K562 (cell line): ENCODE measurements at regions not wholly inside any gene's neighbourhood (a gene's known extent, or its start where the extent isn't known, plus 50 kb on each side); places are given as distances from the start of the nearest gene placed in this dataset.

Experiments
- ATAC-seq: fragments of 200-7000 bp; cut with Tn5 transposase; 3 replicates; pipeline ENCODE4 v1.9.1; 2020; ENCODE audit warnings: moderate library complexity
- BruUV-seq: library from RNA; stranded (reverse); fragments of 400-500 nt; replicated peaks from 2 replicates; lab custom pipeline; 2021; lab: Mats Ljungman, UMichigan
- CTCF ChIA-PET: fragments of 300-600 bp; formaldehyde crosslinking; extraction: SDS; loops from one replicate; lab custom pipeline; 2021; ENCODE audit warnings: low intra/inter-chr PET ratio; lab: Yijun Ruan, JAX
- POLR2A ChIA-PET: fragments of 300-600, 350-650 bp; sonication (Branson Sonifier 250); formaldehyde crosslinking; extraction: SDS; loops from one replicate; lab custom pipeline; 2021; ENCODE audit warnings: antibody characterized with exemption, inconsistent platforms; lab: Yijun Ruan, JAX
- DNase-seq, 4 experiments: peaks; one replicate each; pipeline versions ENCODE4 v3.0.0 to v3.0.0-alpha.2; 2011 to 2018; ENCODE audit warnings: low spot score in 3 of 4, mixed read lengths in 3 of 4; ENCODE audit errors: extremely low read depth in 1 of 4
- FAIRE-seq: peaks from 2 replicates; lab custom pipeline; 2011; peaks lifted over from hg19 to GRCh38; lab: Jason Lieb, UNC
- H2AFZ ChIP-seq: 2 replicates; pipeline ENCODE4 v1.6.0; 2011; ENCODE audit warnings: low read depth, low read length, control low read depth, inconsistent platforms
- H3K27ac ChIP-seq: fragments of 200-600 bp; 3 replicates; pipeline ENCODE4 v1.8.0; 2011; ENCODE audit warnings: low read depth, mild to moderate bottlenecking, control low read depth, inconsistent platforms, low read length, moderate library complexity, mixed read lengths; ENCODE audit errors: extremely low read depth
- H3K27me3 ChIP-seq, 2 experiments: fragments of 300-600 bp in 1 of 2; 2 replicates in 1 of 2; 3 replicates in 1 of 2; pipeline versions ENCODE4 v1.6.0 to v1.8.0; 2011; ENCODE audit warnings: inconsistent platforms in 2 of 2, low read length in 2 of 2, mild to moderate bottlenecking in 1 of 2, mixed read lengths in 1 of 2, moderate library complexity in 1 of 2; ENCODE audit not compliant: control insufficient read depth in 2 of 2, insufficient read depth in 2 of 2
- H3K36me3 ChIP-seq: fragments of 300-600 bp; 3 replicates; pipeline ENCODE4 v1.8.0; 2011; ENCODE audit warnings: mild to moderate bottlenecking, low read length, inconsistent platforms; ENCODE audit not compliant: control insufficient read depth, insufficient read depth
- H3K4me1 ChIP-seq, 2 experiments: fragments of 200-600 bp in 1 of 2; replicated peaks in 1 of 2; 2 replicates in 1 of 2; 3 replicates in 1 of 2; pipeline versions ENCODE4 v1.5.1 to v1.8.0; 2011; ENCODE audit warnings: inconsistent platforms in 2 of 2, low read length in 2 of 2, mild to moderate bottlenecking in 1 of 2, mixed read lengths in 1 of 2, moderate library complexity in 1 of 2; ENCODE audit not compliant: control insufficient read depth in 2 of 2, insufficient read depth in 2 of 2
- H3K4me2 ChIP-seq: 2 replicates; pipeline ENCODE4 v1.6.1; 2011; ENCODE audit warnings: low read length, control low read depth, inconsistent platforms, mixed read lengths; ENCODE audit not compliant: insufficient read depth
- H3K4me3 ChIP-seq: fragments of 200-600 bp; sonication (generic), shearing (Covaris generic); 2 replicates; pipeline ENCODE4 v1.5.1; 2016; ENCODE audit warnings: control low read depth, inconsistent platforms
- H3K79me2 ChIP-seq: fragments of 200-600 bp; 3 replicates; pipeline ENCODE4 v1.8.0; 2011; ENCODE audit warnings: low read length, inconsistent platforms; ENCODE audit not compliant: control insufficient read depth, insufficient read depth
- H3K9ac ChIP-seq, 2 experiments: 2 replicates each; pipeline versions ENCODE4 v1.6.0 to v1.6.1; 2011; ENCODE audit warnings: low read depth in 2 of 2, low read length in 2 of 2, control low read depth in 1 of 2, inconsistent platforms in 1 of 2, mild to moderate bottlenecking in 1 of 2, mixed read lengths in 1 of 2; ENCODE audit not compliant: insufficient read depth in 1 of 2
- H3K9me1 ChIP-seq: one replicate; pipeline ENCODE4 v1.6.0; 2011; ENCODE audit warnings: inconsistent platforms, mild to moderate bottlenecking, low read length, moderate library complexity; ENCODE audit not compliant: control insufficient read depth, insufficient read depth
- H3K9me3 ChIP-seq: replicated peaks from 2 replicates; pipeline ENCODE4 v1.5.1; 2011; ENCODE audit warnings: low read depth, low read length, inconsistent platforms; ENCODE audit not compliant: control insufficient read depth, insufficient read depth
- H4K20me1 ChIP-seq: replicated peaks from 2 replicates; pipeline ENCODE4 v1.6.1; 2011; ENCODE audit warnings: low read length, inconsistent platforms, mixed read lengths; ENCODE audit not compliant: control insufficient read depth, insufficient read depth
- GABPB1 ChIP-seq: sonication (generic); formaldehyde crosslinking; IDR thresholded peaks from 2 replicates; pipeline ENCODE4 v1.8.0; 2022; ENCODE audit warnings: mild to moderate bottlenecking, missing genetic modification reagents
- GATA2 ChIP-seq: sonication (generic); formaldehyde crosslinking; IDR thresholded peaks from 2 replicates; pipeline ENCODE4 v1.4.0; 2020; ENCODE audit warnings: mild to moderate bottlenecking, missing genetic modification reagents
- PHB ChIP-seq: fragments of 250-450 bp; sonication (Bioruptor Pico); IDR thresholded peaks from 2 replicates; pipeline ENCODE4 v1.5.0; 2021
- ZZZ3 ChIP-seq: fragments of 450-650 bp; IDR thresholded peaks from 2 replicates; pipeline ENCODE4 v1.6.1; 2016; ENCODE audit warnings: antibody characterized with exemption, mild to moderate bottlenecking, moderate library complexity
- WGBS: fragments of 100-300 bp; shearing (Covaris generic); methylation state at CpG from one replicate; pipeline ENCODE4 v1.1.6; 2016; ENCODE audit warnings: low coverage, mixed read lengths; ENCODE audit not compliant: insufficient coverage; ENCODE audit errors: missing lambda C conversion rate; 5-methylcytosine and 5-hydroxymethylcytosine counted together
- in situ Hi-C: fragments of 300-500 bp; cut with MboI; formaldehyde crosslinking; loops from 4 replicates; pipeline ENCODE4 v1.15.0; 2018; ENCODE audit warnings: inconsistent platforms, mixed read lengths
- intact Hi-C: fragments of 100-400 bp; cut with micrococcal nuclease; formaldehyde crosslinking; loops from 2 replicates; pipeline ENCODE4 v1.14.2; 2022
- TF ChIP-seq, protein P1 (sequence below): fragments of 250-450 bp; sonication (Bioruptor Pico); IDR thresholded peaks from 2 replicates; pipeline ENCODE4 v1.8.0; 2021; ENCODE audit warnings: mild to moderate bottlenecking, moderate library complexity
- TF ChIP-seq, protein P2 (sequence below), 2 experiments: fragments of 150-350 bp in 1 of 2; IDR thresholded peaks; 2 replicates each; pipeline ENCODE4 v1.6.1; 2012 to 2016; ENCODE audit warnings: low read depth in 2 of 2, low read length in 2 of 2, mild to moderate bottlenecking in 1 of 2, moderate library complexity in 1 of 2
- TF ChIP-seq, protein P3 (sequence below): sonication (generic); formaldehyde crosslinking; IDR thresholded peaks from 2 replicates; pipeline ENCODE4 v1.8.1; 2023; ENCODE audit warnings: mild to moderate bottlenecking, missing genetic modification reagents, moderate library complexity
- TF ChIP-seq, protein P4 (sequence below): fragments of 450-650 bp; IDR thresholded peaks from 2 replicates; pipeline ENCODE4 v1.6.1; 2016; ENCODE audit warnings: low read depth, mild to moderate bottlenecking, moderate library complexity

DNA sequence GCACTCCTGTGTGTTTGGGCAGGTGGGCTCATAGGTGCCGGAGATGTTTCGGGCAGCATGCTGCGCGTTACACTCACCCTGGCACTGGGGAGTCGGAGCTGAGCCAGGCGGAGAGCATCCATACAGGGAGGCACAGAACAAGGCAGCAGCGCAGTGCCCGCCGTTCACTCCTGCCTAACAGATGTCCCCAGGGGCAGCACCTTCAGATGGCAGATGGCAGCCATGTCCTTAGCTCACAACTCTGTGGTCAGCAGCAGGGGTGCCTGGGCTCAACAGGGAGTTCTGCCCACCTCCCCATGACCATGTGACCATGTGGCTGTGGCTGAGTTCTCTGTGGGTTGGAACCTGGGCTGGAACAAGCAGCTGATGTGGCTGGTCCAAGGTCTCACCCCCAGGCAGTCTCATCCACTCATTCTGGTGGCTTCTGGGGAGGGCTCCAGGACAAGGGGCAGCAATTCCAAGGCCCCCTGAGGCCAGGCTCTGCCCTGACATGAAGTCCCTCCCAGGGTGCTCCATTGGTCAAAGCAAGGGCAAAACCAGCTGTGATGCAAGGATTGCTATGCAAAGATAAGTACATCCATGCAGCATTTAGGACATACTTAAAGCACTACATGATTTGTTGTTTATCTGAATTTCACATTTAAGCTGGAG, 64.2 kb downstream of the MRPL36 start:
- WGBS = 2% methylated on average over 9 of the region's 9 CpGs
- H3K27me3 ChIP-seq = peaks cover 6 to 37% of the 10 kb centered on the region in 2 experiments; a peak in 4 of 5 replicates
- in situ Hi-C loops (no loop called here), intact Hi-C loops (no loop called here)
- no peaks in the 10 kb centered on the region for H3K36me3 ChIP-seq
- no peaks in the 10 kb centered on the region for H3K4me1 ChIP-seq
- H3K4me2 ChIP-seq = no peak overlapping the region
- POLR2A ChIA-PET = no interaction called here
- no peak overlapping the region for H3K27ac ChIP-seq
- no TSS peak for BruUV-seq
- peaks cover 4% of the 10 kb centered on the region for H3K9me1 ChIP-seq
- ATAC-seq (no peak), FAIRE-seq (no peak), DNase-seq (no peak)
- no peaks in the 10 kb centered on the region for H3K79me2 ChIP-seq
- H2AFZ ChIP-seq = no peak overlapping the region
- no peak overlapping the region for H3K9ac ChIP-seq
- TF ChIP-seq GATA2 (CRISPR knock-in tag) = no peak
- no peak for TF ChIP-seq ZZZ3
- TF ChIP-seq, protein P1, sequence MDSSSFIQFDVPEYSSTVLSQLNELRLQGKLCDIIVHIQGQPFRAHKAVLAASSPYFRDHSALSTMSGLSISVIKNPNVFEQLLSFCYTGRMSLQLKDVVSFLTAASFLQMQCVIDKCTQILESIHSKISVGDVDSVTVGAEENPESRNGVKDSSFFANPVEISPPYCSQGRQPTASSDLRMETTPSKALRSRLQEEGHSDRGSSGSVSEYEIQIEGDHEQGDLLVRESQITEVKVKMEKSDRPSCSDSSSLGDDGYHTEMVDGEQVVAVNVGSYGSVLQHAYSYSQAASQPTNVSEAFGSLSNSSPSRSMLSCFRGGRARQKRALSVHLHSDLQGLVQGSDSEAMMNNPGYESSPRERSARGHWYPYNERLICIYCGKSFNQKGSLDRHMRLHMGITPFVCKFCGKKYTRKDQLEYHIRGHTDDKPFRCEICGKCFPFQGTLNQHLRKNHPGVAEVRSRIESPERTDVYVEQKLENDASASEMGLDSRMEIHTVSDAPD = no peak
- H3K9me3 ChIP-seq = no peaks in the 10 kb centered on the region
- H3K4me3 ChIP-seq = no peak overlapping the region
- CTCF ChIA-PET = no interaction called here
- H4K20me1 ChIP-seq = peaks cover 7% of the 10 kb centered on the region

DNA sequence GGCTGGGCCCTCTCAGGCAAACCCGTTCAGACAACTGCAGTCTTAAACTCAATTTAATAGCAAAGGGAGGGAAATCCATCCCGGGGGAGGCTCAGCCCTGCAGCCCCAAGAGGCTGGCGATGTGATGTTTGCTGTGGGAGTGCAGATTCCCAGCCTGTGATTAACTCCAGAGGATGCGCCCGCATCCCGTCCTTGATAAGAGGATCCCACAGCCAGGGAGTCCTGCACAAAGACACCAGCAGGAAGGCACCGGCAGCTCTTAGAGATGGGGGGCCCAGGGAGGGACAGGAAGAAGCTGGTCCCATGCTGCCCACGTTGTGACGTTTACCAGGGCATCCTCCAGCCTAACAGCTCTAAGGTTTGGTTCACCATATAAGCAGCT, 64.7 kb downstream of the MRPL36 start:
- Histone ChIP-seq H3K4me3 (no peak overlapping the region), H2AFZ (no peak overlapping the region), H3K4me1 (peaks cover 0 to 2% of the 10 kb centered on the region in 2 experiments; a peak in 1 of 5 replicates), H3K79me2 (no peaks in the 10 kb centered on the region), H3K9me3 (no peaks in the 10 kb centered on the region), H3K27ac (no peak overlapping the region), H4K20me1 (peaks cover 12% of the 10 kb centered on the region), H3K4me2 (no peak overlapping the region), H3K9ac (no peak overlapping the region), H3K27me3 (peaks cover 12 to 43% of the 10 kb centered on the region in 2 experiments; a peak in 4 of 5 replicates), H3K36me3 (no peaks in the 10 kb centered on the region), H3K9me1 (peaks cover 4% of the 10 kb centered on the region)
- in situ Hi-C loops (no loop called here), intact Hi-C loops (no loop called here)
- BruUV-seq = no TSS peak
- 2% methylated on average over 8 of the region's 9 CpGs for WGBS
- FAIRE-seq = no peak
- ChIA-PET CTCF (no interaction called here), POLR2A (interaction anchor here (0.6 kb wide), 1 partner anchor 179 kb away, joined by 3 read pairs; no protein-coding TSS in a partner anchor)
- DNase-seq = no peak
- no peak for ATAC-seq
- TF ChIP-seq, protein P2, sequence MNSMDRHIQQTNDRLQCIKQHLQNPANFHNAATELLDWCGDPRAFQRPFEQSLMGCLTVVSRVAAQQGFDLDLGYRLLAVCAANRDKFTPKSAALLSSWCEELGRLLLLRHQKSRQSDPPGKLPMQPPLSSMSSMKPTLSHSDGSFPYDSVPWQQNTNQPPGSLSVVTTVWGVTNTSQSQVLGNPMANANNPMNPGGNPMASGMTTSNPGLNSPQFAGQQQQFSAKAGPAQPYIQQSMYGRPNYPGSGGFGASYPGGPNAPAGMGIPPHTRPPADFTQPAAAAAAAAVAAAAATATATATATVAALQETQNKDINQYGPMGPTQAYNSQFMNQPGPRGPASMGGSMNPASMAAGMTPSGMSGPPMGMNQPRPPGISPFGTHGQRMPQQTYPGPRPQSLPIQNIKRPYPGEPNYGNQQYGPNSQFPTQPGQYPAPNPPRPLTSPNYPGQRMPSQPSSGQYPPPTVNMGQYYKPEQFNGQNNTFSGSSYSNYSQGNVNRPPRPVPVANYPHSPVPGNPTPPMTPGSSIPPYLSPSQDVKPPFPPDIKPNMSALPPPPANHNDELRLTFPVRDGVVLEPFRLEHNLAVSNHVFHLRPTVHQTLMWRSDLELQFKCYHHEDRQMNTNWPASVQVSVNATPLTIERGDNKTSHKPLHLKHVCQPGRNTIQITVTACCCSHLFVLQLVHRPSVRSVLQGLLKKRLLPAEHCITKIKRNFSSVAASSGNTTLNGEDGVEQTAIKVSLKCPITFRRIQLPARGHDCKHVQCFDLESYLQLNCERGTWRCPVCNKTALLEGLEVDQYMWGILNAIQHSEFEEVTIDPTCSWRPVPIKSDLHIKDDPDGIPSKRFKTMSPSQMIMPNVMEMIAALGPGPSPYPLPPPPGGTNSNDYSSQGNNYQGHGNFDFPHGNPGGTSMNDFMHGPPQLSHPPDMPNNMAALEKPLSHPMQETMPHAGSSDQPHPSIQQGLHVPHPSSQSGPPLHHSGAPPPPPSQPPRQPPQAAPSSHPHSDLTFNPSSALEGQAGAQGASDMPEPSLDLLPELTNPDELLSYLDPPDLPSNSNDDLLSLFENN (IDR thresholded peaks at IDR 0.05; ENCODE audit: low read depth in 2 of 2, low read length in 2 of 2) = no peak
- TF ChIP-seq, protein P3, sequence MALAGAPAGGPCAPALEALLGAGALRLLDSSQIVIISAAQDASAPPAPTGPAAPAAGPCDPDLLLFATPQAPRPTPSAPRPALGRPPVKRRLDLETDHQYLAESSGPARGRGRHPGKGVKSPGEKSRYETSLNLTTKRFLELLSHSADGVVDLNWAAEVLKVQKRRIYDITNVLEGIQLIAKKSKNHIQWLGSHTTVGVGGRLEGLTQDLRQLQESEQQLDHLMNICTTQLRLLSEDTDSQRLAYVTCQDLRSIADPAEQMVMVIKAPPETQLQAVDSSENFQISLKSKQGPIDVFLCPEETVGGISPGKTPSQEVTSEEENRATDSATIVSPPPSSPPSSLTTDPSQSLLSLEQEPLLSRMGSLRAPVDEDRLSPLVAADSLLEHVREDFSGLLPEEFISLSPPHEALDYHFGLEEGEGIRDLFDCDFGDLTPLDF (CRISPR knock-in tag) = no peak
- no peak for TF ChIP-seq GABPB1
- no peak for TF ChIP-seq PHB (CRISPR knock-in tag)
- TF ChIP-seq, protein P4, sequence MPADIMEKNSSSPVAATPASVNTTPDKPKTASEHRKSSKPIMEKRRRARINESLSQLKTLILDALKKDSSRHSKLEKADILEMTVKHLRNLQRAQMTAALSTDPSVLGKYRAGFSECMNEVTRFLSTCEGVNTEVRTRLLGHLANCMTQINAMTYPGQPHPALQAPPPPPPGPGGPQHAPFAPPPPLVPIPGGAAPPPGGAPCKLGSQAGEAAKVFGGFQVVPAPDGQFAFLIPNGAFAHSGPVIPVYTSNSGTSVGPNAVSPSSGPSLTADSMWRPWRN = no peak
